ENCODE measurements at regions not wholly inside any gene's neighbourhood (a gene's known extent, or its start where the extent isn't known, plus 50 kb on each side); places are given as distances from the start of the nearest gene placed in this dataset.

DNA sequence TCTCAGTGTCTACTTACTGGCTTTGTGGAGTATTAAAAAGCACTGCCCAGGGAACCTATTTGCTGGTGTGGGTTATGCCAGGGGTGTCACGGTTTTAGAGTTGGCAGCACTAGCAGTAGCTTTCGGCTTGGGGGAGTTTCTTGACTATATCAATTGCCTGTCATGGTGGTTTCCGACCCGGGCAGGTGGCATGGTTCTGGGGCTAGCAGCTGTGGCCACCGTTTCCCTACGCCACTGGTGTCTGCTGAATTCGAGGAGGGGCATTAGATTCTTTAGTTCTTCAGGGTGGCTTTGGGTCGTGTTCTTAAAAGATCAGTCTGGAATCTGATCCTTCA, 55.6 kb upstream of the FOXC1 start:
- no peak for DNase-seq

DNA sequence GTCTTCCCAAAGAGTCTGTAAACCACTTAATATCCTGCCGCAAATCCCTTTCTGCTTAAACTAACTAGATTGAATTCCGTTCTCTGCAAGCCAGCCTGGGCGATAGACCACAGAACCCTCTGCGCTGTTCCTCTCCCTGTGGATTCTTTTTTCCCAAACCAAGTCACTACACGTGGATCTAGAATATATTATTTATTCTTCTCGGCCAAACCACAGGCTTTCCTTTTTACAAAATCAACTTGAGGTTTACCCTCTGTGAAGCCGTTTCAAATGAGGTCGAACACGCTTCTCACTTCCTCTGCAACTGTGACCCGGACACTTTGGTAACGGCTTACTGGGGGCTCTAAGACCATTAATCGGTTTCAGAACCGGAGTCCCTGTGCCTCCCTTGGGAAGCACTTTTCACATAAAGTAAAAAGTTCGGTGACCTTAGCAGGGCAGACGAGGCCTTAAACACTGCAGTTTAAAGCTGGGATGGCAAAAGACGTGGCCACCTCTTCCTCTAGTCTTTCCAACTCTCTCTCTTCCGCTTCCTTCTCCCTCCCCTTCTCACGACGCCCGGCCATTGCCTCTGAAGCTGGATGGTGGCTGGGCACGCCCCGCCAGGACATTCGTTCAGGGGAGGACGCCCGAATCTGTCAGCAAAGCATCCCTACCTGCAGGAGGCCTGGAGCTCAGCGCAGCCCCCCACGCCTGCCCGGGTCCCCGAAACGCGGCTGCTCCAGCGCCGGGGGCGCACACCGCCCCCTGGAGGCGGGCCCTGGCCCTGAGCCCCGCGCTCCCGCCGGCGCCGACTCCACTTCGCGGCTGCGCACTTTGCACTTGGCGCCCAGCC, 55.0 kb upstream of the FOXC1 start:
- no peak for DNase-seq

DNA sequence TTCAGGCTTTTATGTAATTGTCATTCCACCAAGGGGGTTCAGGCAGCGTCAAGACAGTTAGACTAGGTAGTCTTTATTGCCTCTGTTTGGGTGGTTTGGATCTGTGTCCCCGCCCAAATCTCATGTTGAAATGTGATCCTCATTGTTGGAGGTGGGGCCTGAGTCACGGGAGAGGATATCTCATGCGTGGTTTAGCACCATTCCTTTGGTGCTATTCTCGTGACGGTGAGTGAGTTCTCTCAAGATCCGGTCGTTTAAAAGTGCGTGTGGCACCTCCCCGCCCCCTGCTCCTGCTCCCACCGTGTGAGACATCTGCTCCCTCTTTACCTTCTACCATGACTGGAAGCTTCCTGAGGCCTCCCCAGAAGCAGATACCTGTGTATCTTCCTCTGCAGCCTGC, 51.3 kb upstream of the FOXC1 start:
- DNase-seq: no peak

Measured in NCI-H1694 (cell line).